GM12864 (cell line): ENCODE measurements at regions not wholly inside any gene's neighbourhood (a gene's known extent, or its start where the extent isn't known, plus 50 kb on each side); places are given as distances from the start of the nearest gene placed in this dataset.

Experiments used
- DNase-seq: peaks from one replicate; pipeline ENCODE4 v3.0.0-alpha.2; 2011; ENCODE audit warnings: low read depth
- H3K4me3 ChIP-seq: 2 replicates; pipeline ENCODE4 v1.5.1; 2011; ENCODE audit warnings: mild to moderate bottlenecking, low read depth, low read length, control low read depth
- TF ChIP-seq, protein P1 (sequence below): IDR thresholded peaks from 2 replicates; pipeline ENCODE4 v1.5.1; 2011; ENCODE audit warnings: low read depth, mild to moderate bottlenecking, moderate library complexity, low read length, control low read depth, inconsistent platforms; ENCODE audit errors: missing control alignments

DNA sequence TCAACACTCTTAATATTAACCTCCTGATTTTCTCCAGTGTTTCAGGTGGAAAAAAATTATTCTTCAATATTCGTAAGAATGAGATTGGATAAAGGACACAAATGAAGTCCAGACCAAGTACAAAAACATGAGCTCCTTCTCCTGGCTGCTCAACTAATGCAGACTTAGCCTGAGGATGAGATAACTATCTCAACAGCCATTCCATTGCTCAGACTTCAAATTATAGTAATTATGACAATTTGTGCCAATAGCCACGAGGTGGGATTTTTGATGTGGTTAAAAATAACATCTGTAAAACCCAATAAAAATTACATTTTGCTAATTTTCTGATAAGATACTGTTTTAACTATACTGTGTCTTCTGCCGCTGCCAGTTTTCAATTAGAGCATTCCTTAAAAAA lies 323.6 kb downstream of the SOX2 start:
- TF ChIP-seq, protein P1, sequence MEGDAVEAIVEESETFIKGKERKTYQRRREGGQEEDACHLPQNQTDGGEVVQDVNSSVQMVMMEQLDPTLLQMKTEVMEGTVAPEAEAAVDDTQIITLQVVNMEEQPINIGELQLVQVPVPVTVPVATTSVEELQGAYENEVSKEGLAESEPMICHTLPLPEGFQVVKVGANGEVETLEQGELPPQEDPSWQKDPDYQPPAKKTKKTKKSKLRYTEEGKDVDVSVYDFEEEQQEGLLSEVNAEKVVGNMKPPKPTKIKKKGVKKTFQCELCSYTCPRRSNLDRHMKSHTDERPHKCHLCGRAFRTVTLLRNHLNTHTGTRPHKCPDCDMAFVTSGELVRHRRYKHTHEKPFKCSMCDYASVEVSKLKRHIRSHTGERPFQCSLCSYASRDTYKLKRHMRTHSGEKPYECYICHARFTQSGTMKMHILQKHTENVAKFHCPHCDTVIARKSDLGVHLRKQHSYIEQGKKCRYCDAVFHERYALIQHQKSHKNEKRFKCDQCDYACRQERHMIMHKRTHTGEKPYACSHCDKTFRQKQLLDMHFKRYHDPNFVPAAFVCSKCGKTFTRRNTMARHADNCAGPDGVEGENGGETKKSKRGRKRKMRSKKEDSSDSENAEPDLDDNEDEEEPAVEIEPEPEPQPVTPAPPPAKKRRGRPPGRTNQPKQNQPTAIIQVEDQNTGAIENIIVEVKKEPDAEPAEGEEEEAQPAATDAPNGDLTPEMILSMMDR, result no peak
- no peak for DNase-seq

DNA sequence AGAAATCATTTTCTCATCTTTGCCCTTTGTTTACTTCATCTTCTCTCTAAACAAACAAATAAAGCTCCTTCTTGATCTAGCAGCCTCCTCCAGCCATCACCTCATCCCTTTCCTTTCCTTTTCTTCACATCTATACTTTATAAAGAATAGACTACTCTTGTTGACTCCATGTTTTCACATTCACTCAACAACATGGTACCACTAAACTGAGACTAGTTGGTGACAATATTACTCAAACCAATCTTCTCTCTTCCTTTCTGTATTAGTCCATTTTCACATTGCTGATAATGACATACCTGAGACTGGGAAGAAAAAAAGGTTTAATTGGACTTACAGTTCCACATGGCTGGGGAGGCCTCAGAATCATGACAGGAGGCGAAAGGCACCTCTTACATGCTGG lies 324.7 kb downstream of the SOX2 start:
- no peak overlapping the region for H3K4me3 ChIP-seq
- TF ChIP-seq, protein P1, result no peak
- no peak for DNase-seq

More for the DNA sequence above, 323.6 kb downstream of the SOX2 start:
- H3K4me3 ChIP-seq, result no peak overlapping the region

DNA sequence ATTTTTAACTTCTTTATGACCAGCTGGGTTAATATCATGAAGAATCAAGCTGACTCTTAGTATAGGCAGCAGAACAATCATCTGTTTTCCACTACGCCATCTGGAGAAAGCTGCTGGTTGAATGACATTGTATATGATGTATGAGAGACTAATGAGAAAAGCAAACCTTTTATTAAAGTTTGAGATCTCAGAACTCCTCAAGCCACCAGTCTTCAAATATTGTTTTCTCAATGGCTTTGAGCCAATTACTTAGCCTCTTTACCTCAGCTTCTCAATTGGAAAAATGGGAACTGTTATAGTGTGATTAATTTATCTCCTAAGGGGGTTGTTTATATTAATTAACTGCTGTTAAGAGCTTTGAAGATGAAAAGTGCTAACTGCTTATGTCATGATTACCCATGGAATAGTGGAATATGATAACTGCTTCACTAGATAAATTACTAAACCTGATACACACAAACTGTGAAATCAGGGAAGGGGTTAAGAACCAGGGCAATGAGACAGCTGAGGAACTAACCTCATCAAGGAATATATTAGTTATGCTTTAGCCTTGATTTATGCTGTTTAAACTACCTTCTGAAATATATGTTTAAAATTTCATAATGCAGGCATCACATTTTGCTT lies 330.1 kb downstream of the SOX2 start:
- no peak for DNase-seq
- TF ChIP-seq, protein P1, result no peak
- H3K4me3 ChIP-seq, result no peak overlapping the region

DNA sequence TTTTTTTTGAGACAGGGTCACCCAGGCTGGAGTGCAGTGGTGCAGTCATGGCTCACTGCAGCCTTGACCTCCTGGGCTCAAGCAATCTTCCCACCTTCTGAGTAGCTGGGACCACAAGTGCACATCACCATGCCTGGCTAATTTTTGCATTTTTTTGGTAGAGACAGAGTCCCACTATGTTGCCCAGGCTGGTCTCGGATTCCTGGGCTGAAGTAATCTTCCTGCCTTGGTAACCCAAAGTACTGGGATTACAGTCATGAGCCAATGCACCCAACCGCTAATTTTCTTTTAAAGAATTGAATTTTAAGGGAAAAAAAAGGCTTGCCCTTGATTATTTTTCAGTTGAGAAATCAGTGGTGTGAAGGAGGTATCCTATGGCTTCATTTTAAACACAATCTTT lies 334.0 kb downstream of the SOX2 start:
- TF ChIP-seq, protein P1, result no peak
- no peak overlapping the region for H3K4me3 ChIP-seq
- no peak for DNase-seq

DNA sequence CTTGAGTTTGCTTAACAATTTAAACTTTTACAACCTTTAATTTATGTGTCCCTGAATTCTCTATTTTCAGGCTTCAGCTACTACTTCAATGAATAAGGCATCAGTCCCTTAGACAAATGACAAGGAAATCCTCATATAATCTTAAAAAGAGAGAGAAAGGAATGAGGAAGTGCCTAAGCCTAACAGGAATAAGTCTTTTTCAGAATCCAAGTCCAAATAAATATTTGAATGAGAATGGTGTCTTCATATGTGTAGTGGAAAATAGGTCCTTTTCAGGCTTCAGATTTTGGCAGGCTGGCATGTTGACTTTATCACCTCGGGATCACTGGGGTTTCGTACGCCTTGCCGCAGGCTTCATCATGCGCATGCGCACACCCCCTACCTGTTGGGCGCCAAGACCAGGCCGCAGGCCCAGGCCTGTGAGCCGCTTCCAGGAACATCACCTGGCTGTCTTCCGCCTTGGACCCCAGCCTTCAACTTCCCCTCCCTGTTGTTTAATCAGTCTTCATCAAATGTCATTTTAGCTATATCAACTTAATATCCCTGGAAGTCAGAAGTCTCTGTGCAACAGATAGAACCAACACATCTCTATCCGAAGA lies 334.5 kb downstream of the SOX2 start:
- no peak for DNase-seq
- TF ChIP-seq, protein P1, result no peak
- H3K4me3 ChIP-seq, result no peak overlapping the region

DNA sequence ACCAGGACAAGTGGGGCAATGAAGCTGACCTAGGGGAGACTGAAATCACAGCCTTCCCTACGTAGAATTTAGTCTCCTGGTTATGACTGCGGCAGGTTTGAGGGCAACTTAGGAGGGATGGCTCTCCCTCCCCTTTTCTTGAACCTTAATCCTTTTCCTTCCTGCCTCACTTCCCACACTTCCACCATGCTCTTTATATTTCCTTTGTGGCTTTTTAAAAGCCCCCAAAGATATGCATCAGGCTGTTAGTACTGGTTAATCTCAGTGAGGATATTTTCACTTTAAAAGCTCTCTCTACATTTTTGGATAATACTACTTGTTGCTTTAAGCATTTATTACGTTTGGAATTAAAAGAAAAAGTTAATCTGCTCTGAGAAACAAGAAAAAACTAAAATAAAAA lies 339.2 kb downstream of the SOX2 start:
- TF ChIP-seq, protein P1, result no peak
- DNase-seq, result no peak
- H3K4me3 ChIP-seq, result no peak overlapping the region

DNA sequence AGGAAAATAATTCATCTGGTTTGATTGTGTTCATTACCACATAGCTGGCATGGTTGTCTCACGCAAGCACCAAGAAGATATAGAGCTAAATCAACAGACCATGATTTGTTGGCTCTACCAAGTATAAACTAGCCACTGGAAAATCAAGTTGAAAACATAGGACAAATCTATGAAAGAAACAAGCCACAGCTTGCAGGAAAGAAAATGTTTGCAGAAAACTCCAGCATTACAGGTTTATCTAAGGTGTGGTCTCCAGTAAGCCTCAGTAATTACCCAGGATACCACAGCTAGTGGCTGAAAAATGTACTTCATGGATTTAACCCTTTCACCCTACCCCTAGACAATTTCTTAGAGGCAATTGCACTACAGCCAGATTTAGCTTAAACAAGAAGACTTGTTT lies 340.6 kb downstream of the SOX2 start:
- no peak overlapping the region for H3K4me3 ChIP-seq
- TF ChIP-seq, protein P1, result no peak
- no peak for DNase-seq
